Spleen (tissue), 11 donors: ENCODE measurements at regions not wholly inside any gene's neighbourhood (a gene's known extent, or its start where the extent isn't known, plus 50 kb on each side); places are given as distances from the start of the nearest gene placed in this dataset.
"Not testable (repeated sequence)": the region's sequence is repeated elsewhere in the genome, so short reads cannot be mapped to it uniquely, and the experiment has no call there.

Source experiments
- DNase-seq: peaks from one replicate; pipeline ENCODE4 v3.0.0-alpha.2; 2020
- H3K27ac ChIP-seq, 8 donors: fragments of 200-600 bp; sonication (generic) in 7 of 8; 1 replicate in 4 of 8; 2 replicates in 4 of 8; pipeline versions ENCODE4 v1.5.0 to v1.8.0; 2016 to 2021; ENCODE audit warnings: inconsistent platforms in 4 of 8, mild to moderate bottlenecking in 4 of 8, moderate library complexity in 1 of 8
- H3K27me3 ChIP-seq, 7 donors: fragments of 200-600 bp; sonication (generic) in 6 of 7; replicated peaks in 1 of 7; 1 replicate in 4 of 7; 2 replicates in 3 of 7; pipeline versions ENCODE4 v1.5.0 to v1.8.0; 2016 to 2021; ENCODE audit warnings: inconsistent platforms in 3 of 7, mild to moderate bottlenecking in 1 of 7
- H3K36me3 ChIP-seq, 6 donors: fragments of 200-600 bp; sonication (generic) in 5 of 6; 1 replicate in 4 of 6; 2 replicates in 2 of 6; pipeline versions ENCODE4 v1.5.0 to v1.8.0; 2016 to 2021; ENCODE audit warnings: inconsistent platforms in 2 of 6
- H3K4me1 ChIP-seq, 6 donors: fragments of 200-600 bp; sonication (generic) in 5 of 6; 1 replicate in 3 of 6; 2 replicates in 3 of 6; pipeline versions ENCODE4 v1.5.0 to v1.8.0; 2016 to 2021; ENCODE audit warnings: inconsistent platforms in 3 of 6
- H3K4me3 ChIP-seq, 8 donors: fragments of 200-600 bp; sonication (generic) in 7 of 8; 1 replicate in 4 of 8; 2 replicates in 4 of 8; pipeline versions ENCODE4 v1.5.0 to v1.8.0; 2016 to 2021; ENCODE audit warnings: inconsistent platforms in 4 of 8, mild to moderate bottlenecking in 4 of 8, moderate library complexity in 2 of 8
- H3K9me3 ChIP-seq, 8 donors: fragments of 200-600 bp; sonication (generic) in 7 of 8; 1 replicate in 4 of 8; 2 replicates in 4 of 8; pipeline versions ENCODE4 v1.5.0 to v1.8.0; 2016 to 2021; ENCODE audit warnings: inconsistent platforms in 4 of 8
- POLR2A ChIP-seq, 3 donors: fragments of 450-650 bp; IDR thresholded peaks; one replicate each; pipeline ENCODE4 v1.5.1; 2017; ENCODE audit warnings: antibody characterized with exemption in 3 of 3, mild to moderate bottlenecking in 1 of 3
- POLR2AphosphoS5 ChIP-seq, 3 donors: sonication (generic); formaldehyde crosslinking; IDR thresholded peaks; one replicate each; pipeline ENCODE4 v1.5.1; 2017; ENCODE audit warnings: antibody characterized with exemption in 3 of 3
- WGBS, 5 donors: extraction: QIAGEN DNeasy Blood & Tissue Kit in 3 of 5; methylation state at CpG; one replicate each; pipeline versions ENCODE4 v1.1.5 to v1.1.7; 2013 to 2018; 5-methylcytosine and 5-hydroxymethylcytosine counted together
- intact Hi-C: fragments of 100-400 bp; cut with DNase I; formaldehyde crosslinking; loops from one replicate; pipeline ENCODE4 v1.15.0; 2023; ENCODE audit warnings: low total_unique reads
- TF ChIP-seq, protein P1 (sequence below), 11 experiments: fragments of 200-600 bp in 7 of 11; fragments of 450-650 bp in 4 of 11; sonication (generic) in 4 of 11; IDR thresholded peaks in 8 of 11; conservative IDR thresholded peaks in 3 of 11; 1 replicate in 7 of 11; 2 replicates in 4 of 11; pipeline versions ENCODE4 v1.4.0 to v1.8.0; 2016 to 2021; ENCODE audit warnings: antibody characterized with exemption in 11 of 11, inconsistent platforms in 4 of 11, mild to moderate bottlenecking in 1 of 11
- donor health status: healthy with polysubstance abuse.
- donor health status: DM: no; HTN: no; CAD: no; lungs with moderate emphysema.
- donor health status: DM: no; HTN: no; CAD: no.
- donor health status: Bipolar disorder and iron deficiency.
- donor health status: healthy.
- donor health status: DM: no; HTN: no; CAD: no.
- donor health status: DM: yes; HTN: yes; CAD: no.

- WGBS, 5 donors = 92 to 97% (median 97%) methylated on average over 33 to 54 of the region's 54 CpGs
- TF ChIP-seq POLR2A (IDR thresholded peaks at IDR 0.05) = no peak
- TF ChIP-seq POLR2AphosphoS5 (IDR thresholded peaks at IDR 0.05) = no peak
- DNase-seq = peak; percentile 74
- H3K36me3 ChIP-seq = no peaks in the 10 kb centered on the region
- peaks cover 0 to 15% (median 6%) of the 10 kb centered on the region in 8 donors for H3K9me3 ChIP-seq
- no peak overlapping the region for H3K27ac ChIP-seq
- H3K27me3 ChIP-seq = no peaks in the 10 kb centered on the region
- no peaks in the 10 kb centered on the region for H3K4me1 ChIP-seq
- intact Hi-C loops = no loop called here
- no peak overlapping the region for H3K4me3 ChIP-seq
Measured at GRCh38 chr14:27845241-27845850, 921.2 kb upstream of the FOXG1 start.

- H3K9me3 ChIP-seq = peaks cover 0 to 15% (median 6%) of the 10 kb centered on the region in 8 donors
- WGBS, 5 donors = 85 to 92% (median 89%) methylated on average over 8 of the region's 8 CpGs
- no peaks in the 10 kb centered on the region for H3K4me1 ChIP-seq
- no peaks in the 10 kb centered on the region for H3K36me3 ChIP-seq
- intact Hi-C loops = no loop called here
- H3K27me3 ChIP-seq = no peaks in the 10 kb centered on the region
- no peak overlapping the region for H3K4me3 ChIP-seq
- no peak overlapping the region for H3K27ac ChIP-seq
- DNase-seq = peak; percentile 27
- TF ChIP-seq, protein P1, sequence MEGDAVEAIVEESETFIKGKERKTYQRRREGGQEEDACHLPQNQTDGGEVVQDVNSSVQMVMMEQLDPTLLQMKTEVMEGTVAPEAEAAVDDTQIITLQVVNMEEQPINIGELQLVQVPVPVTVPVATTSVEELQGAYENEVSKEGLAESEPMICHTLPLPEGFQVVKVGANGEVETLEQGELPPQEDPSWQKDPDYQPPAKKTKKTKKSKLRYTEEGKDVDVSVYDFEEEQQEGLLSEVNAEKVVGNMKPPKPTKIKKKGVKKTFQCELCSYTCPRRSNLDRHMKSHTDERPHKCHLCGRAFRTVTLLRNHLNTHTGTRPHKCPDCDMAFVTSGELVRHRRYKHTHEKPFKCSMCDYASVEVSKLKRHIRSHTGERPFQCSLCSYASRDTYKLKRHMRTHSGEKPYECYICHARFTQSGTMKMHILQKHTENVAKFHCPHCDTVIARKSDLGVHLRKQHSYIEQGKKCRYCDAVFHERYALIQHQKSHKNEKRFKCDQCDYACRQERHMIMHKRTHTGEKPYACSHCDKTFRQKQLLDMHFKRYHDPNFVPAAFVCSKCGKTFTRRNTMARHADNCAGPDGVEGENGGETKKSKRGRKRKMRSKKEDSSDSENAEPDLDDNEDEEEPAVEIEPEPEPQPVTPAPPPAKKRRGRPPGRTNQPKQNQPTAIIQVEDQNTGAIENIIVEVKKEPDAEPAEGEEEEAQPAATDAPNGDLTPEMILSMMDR (IDR thresholded peaks at IDR 0.05 in 8 of 11, conservative IDR thresholded peaks at IDR 0.05 in 3 of 11) = no peak
- TF ChIP-seq POLR2AphosphoS5 (IDR thresholded peaks at IDR 0.05) (no peak), POLR2A (IDR thresholded peaks at IDR 0.05) (no peak)
Measured at GRCh38 chr14:27845902-27846301, 920.7 kb upstream of the FOXG1 start.

- intact Hi-C loops, H3K27me3 ChIP-seq, H3K27ac ChIP-seq, DNase-seq, H3K36me3 ChIP-seq, H3K4me1 ChIP-seq, H3K4me3 ChIP-seq: not testable (repeated sequence)
- 87 to 95% (median 88%) methylated on average over 1 of the region's 1 CpG for WGBS, 5 donors
- peaks cover 0 to 15% (median 6%) of the 10 kb centered on the region in 8 donors for H3K9me3 ChIP-seq
Measured at GRCh38 chr14:27847480-27847879, 919.1 kb upstream of the FOXG1 start.

DNA sequence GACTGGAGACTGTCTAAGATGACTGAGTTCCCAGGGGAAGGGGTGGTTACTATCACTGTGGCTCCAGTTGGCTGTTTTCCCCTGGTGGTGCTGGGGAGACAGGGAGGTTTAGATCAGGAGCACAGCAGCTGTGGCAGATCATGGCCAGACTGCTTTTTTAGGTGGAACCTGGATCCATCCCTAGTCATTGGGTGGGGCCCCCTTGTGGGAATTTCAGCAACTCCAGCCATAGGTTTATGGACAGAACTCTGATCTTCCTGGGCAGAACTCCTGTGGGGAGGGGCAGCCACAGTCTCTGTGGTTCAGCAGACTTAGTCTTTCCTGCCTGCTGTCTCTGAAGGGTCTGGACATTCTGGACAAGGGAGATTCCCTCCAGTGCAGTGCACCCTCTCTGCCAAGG, 917.4 kb upstream of the FOXG1 start:
- H3K9me3 ChIP-seq = peaks cover 0 to 26% (median 14%) of the 10 kb centered on the region in 8 donors
- H3K4me1 ChIP-seq, DNase-seq, intact Hi-C loops, H3K27me3 ChIP-seq, H3K36me3 ChIP-seq, H3K27ac ChIP-seq, H3K4me3 ChIP-seq: not testable (repeated sequence)

GRCh38 chr14:27862684-27863083, 903.9 kb upstream of the FOXG1 start:
- Histone ChIP-seq H3K27ac (no peak overlapping the region), H3K4me1 (no peaks in the 10 kb centered on the region), H3K27me3 (no peaks in the 10 kb centered on the region), H3K9me3 (peaks cover 0 to 8% (median 0%) of the 10 kb centered on the region in 8 donors), H3K4me3 (no peak overlapping the region), H3K36me3 (no peaks in the 10 kb centered on the region)
- no peak for DNase-seq
- no peak for TF ChIP-seq POLR2A (IDR thresholded peaks at IDR 0.05)
- TF ChIP-seq, protein P1 (IDR thresholded peaks at IDR 0.05 in 8 of 11, conservative IDR thresholded peaks at IDR 0.05 in 3 of 11) = no peak
- no peak for TF ChIP-seq POLR2AphosphoS5 (IDR thresholded peaks at IDR 0.05)
- WGBS, 5 donors = 66 to 83% (median 81%) methylated on average over 2 of the region's 2 CpGs
- intact Hi-C loops = no loop called here

DNA sequence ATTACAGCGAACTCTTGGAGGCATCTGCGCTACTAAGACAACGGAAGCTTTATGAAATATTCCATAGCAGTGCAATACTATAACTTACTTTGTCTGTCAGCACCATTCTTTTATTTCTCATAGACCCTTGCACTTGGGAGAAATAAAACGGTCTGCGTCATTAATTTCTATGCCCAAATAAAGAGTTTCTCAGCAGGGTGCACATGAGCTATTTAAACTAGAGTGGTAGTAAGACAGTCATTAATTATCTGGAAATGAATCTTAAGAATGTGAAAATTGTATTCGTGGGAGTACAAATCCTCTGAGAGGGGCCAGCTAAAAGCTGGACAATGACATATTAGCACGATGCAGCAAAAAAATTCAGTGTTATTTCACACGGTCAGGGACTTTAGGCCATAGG, 903.4 kb upstream of the FOXG1 start:
- H3K4me3 ChIP-seq = no peak overlapping the region

More for the DNA sequence above, 903.4 kb upstream of the FOXG1 start:
- Histone ChIP-seq H3K4me1 (no peaks in the 10 kb centered on the region), H3K27ac (no peak overlapping the region), H3K36me3 (no peaks in the 10 kb centered on the region), H3K27me3 (no peaks in the 10 kb centered on the region), H3K9me3 (peaks cover 0 to 10% (median 0%) of the 10 kb centered on the region in 8 donors)
- WGBS, 5 donors = 71 to 80% (median 79%) methylated on average over 8 of the region's 8 CpGs
- TF ChIP-seq, protein P1 (IDR thresholded peaks at IDR 0.05 in 8 of 11, conservative IDR thresholded peaks at IDR 0.05 in 3 of 11) = no peak
- TF ChIP-seq POLR2AphosphoS5 (IDR thresholded peaks at IDR 0.05) = no peak
- no peak for TF ChIP-seq POLR2A (IDR thresholded peaks at IDR 0.05)
- intact Hi-C loops = no loop called here
- no peak for DNase-seq
